Fibroblast of the aortic adventitia (primary cell): ENCODE measurements at regions not wholly inside any gene's neighbourhood (a gene's known extent, or its start where the extent isn't known, plus 50 kb on each side); places are given as distances from the start of the nearest gene placed in this dataset.

Experiments used
- DNase-seq: peaks from one replicate; pipeline ENCODE4 v3.0.0-alpha.2; 2010; ENCODE audit warnings: low read depth
- H3K4me3 ChIP-seq: 2 replicates; pipeline ENCODE4 v1.5.1; 2011; ENCODE audit warnings: low read depth, mild to moderate bottlenecking, control low read depth, low read length, moderate library complexity
- TF ChIP-seq, protein P1 (sequence below): IDR thresholded peaks from 2 replicates; pipeline ENCODE4 v1.5.1; 2011; ENCODE audit warnings: mild to moderate bottlenecking, low read length, control low read depth, inconsistent platforms; ENCODE audit not compliant: insufficient read depth

DNA sequence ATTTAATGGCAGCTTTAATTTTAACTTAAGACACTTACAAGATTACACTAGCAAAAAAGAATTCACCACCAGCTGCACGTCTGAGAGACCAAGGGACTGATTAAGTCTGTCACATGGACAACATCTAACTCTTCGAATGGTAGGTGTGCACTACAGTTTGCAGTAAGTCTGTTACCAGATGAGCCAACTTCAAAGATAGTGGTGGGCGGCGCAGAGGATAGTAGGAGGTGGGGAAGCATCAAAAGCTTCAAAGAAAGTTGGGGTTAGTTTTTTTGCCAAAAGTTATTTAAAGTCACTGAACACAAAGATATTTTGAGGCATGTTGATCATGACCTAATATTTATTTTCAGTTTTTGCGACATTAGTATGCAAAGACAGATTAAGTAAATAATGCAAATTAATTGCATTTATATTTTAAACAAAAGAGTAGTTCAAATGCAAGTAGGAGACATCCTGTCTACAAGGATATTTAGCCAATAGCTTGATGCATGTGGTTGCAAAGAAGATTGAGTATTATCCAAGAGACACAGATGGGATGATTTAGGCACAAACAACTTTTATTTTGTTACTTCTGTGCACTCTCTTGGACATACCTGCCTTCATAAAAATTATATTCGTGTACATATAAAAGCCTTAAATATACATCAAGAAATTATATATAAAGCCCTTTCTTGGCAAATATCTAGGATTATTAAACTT lies 327.7 kb downstream of the BMP4 start:
- TF ChIP-seq, protein P1, sequence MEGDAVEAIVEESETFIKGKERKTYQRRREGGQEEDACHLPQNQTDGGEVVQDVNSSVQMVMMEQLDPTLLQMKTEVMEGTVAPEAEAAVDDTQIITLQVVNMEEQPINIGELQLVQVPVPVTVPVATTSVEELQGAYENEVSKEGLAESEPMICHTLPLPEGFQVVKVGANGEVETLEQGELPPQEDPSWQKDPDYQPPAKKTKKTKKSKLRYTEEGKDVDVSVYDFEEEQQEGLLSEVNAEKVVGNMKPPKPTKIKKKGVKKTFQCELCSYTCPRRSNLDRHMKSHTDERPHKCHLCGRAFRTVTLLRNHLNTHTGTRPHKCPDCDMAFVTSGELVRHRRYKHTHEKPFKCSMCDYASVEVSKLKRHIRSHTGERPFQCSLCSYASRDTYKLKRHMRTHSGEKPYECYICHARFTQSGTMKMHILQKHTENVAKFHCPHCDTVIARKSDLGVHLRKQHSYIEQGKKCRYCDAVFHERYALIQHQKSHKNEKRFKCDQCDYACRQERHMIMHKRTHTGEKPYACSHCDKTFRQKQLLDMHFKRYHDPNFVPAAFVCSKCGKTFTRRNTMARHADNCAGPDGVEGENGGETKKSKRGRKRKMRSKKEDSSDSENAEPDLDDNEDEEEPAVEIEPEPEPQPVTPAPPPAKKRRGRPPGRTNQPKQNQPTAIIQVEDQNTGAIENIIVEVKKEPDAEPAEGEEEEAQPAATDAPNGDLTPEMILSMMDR, result no peak
- H3K4me3 ChIP-seq, result no peak overlapping the region
- DNase-seq, result no peak

DNA sequence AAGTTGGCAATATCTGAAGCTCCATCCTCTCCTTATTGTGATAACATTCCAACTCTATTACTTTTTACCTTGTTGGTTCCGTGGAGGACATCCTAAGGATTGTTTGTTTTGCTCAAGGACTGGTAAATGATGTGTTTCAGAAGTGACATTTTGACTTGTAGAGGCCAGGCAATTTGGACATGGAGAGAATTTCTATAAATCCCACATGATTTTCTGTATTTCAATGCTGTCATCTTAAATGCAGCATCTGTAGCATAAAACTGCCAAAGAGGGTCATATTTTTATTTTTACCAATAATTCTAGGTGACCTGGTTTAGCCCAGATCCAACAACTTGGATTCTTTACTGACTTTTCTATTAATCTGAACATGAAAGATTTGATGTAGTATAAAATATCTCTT lies 328.4 kb downstream of the BMP4 start:
- TF ChIP-seq, protein P1, result no peak
- no peak for DNase-seq
- no peak overlapping the region for H3K4me3 ChIP-seq

DNA sequence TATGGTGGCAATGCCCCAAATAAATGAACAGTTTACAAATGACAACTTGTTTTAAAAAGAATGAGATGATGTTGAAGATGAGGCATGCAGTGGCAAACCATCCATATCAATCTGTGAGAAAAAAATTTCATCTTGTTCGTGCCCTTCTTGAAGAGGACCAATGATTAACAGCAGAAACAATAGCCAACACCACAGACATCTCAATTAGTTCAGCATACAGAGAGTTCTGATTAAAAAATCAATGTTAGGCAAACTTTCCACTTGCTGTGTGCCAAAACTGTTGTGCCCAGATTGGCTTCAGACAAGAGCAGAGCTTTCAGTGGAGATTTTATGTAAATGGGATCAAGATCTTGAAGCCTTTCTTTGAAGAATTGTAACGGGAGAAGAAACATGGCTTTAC lies 329.9 kb downstream of the BMP4 start:
- no peak overlapping the region for H3K4me3 ChIP-seq
- TF ChIP-seq, protein P1, result no peak
- DNase-seq, result no peak

DNA sequence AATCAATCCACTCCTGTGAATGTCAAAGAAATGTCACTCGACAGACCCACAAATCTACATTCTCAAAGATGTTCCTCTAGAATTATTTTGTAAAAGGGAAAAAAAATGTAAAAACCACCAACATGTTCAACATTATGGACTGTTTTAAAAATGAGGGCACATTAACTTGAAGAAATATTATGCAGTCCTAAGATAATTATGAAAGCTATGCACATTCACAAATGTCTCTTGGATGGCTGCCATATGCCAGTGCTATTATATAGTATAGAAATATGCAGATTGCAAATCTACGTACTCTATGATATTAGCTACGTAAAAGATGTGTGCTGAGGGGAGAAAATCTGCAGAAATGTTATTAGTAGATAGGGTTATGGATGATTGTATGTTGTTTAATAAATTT lies 334.2 kb downstream of the BMP4 start:
- no peak for DNase-seq
- TF ChIP-seq, protein P1, result no peak
- H3K4me3 ChIP-seq, result no peak overlapping the region

DNA sequence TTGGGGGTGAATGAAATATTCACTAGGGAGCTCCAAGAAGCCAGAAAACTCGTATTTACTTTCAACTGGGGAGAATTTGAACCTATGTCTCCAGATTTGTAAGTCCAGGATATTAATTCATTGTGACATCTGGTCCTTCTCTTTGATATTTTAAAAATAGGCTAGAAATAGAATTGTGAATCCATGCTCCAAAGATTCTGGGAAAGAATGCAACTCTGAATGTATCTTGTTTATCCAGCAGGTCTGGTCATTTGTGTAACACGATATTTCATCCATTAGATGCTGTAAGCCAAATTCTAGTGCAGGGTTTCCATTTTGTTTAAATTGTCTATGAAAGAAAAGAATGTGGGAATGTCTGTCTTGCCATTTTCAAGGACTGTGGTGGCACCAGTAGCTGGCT lies 334.7 kb downstream of the BMP4 start:
- DNase-seq, result no peak
- TF ChIP-seq, protein P1, result no peak

DNA sequence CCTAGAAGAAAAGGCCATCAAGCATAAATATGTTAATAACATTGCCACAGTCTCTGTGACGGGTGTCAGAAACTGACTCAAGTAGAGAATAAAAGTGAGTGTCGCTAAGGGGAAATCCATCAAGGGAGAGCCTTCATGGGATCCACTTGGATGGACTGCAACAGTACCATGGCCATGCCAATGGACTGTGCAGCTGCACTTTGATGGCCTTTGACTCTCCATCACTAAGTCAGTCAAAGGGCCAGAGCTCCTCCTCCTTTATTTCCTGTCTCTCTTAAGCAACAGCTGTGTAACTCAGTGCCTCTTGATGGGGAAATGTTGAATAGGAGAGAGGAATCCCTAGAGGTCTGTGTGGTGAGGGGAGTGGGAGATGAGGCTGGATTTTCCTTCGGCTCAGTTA lies 335.2 kb downstream of the BMP4 start:
- no peak overlapping the region for H3K4me3 ChIP-seq
- DNase-seq, result no peak
- TF ChIP-seq, protein P1, result no peak

More for the DNA sequence above, 334.7 kb downstream of the BMP4 start:
- H3K4me3 ChIP-seq, result no peak overlapping the region

DNA sequence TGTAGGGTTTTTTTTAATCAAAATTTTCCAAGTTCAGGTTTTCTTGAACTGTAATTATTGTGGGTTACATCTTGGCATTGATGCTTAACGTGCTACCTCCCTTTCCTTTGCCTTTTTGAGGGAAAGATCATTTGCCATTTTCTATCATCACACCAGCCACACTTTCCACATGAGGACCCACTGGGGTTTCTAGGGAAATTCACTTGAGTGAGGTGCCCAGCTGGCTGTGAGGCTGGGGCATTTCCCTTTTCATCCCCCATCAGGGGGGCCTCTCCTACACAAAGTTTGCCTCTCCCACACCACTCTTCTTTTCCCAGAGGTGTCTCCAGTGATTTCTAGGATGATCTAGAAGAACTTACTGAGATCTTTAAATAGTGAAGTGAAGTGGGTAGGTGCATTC lies 335.7 kb downstream of the BMP4 start:
- TF ChIP-seq, protein P1, result no peak
- no peak for DNase-seq
- H3K4me3 ChIP-seq, result no peak overlapping the region
